GM19351 (cell line): ENCODE measurements at regions not wholly inside any gene's neighbourhood (a gene's known extent, or its start where the extent isn't known, plus 50 kb on each side); places are given as distances from the start of the nearest gene placed in this dataset.
"Not testable (repeated sequence)": the region's sequence is repeated elsewhere in the genome, so short reads cannot be mapped to it uniquely, and the experiment has no call there.

Experiments used
- ATAC-seq: cut with Tn5 transposase; IDR thresholded peaks from one replicate; pipeline ENCODE4 v1.9.1; 2021; ENCODE audit warnings: mild to moderate bottlenecking, moderate library complexity; ENCODE audit not compliant: unreplicated experiment

DNA sequence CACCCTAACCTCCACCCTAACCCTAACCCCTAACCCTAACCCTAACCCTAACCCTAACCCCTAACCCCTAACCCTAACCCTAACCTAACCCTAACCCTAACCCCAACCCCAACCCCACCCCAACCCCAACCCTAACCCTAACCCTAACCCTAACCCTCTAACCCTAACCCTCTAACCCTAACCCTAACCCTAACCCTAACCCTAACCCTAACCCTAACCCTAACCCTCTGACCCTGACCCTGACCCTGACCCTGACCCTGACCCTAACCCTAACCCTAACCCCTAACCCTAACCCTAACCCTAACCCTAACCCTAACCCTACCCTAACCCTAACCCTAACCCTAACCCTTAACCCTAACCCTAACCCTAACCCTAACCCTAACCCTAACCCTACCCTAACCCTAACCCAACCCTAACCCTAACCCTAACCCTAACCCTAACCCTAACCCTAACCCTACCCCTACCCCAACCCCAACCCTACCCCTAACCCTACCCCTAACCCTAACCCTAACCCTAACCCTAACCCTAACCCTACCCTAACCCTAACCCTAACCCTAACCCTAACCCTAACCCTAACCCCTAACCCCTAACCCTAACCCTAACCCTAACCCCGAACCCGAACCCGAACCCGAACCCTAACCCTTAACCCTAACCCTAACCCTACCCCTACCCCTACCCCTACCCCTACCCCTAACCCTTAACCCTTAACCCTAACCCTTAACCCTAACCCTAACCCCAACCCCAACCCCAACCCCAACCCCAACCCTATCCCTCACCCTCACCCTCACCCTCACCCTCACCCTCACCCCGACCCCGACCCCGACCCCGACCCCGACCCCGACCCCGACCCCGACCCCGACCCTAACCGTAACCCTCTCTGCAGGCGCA is 186.2 kb upstream of the CHL1 start:
- ATAC-seq = not testable (repeated sequence)

- no peak for ATAC-seq
Measured at GRCh38 chr3:11734-12133, 184.8 kb upstream of the CHL1 start.

- no peak for ATAC-seq
Measured at GRCh38 chr3:14652-15051, 181.9 kb upstream of the CHL1 start.

DNA sequence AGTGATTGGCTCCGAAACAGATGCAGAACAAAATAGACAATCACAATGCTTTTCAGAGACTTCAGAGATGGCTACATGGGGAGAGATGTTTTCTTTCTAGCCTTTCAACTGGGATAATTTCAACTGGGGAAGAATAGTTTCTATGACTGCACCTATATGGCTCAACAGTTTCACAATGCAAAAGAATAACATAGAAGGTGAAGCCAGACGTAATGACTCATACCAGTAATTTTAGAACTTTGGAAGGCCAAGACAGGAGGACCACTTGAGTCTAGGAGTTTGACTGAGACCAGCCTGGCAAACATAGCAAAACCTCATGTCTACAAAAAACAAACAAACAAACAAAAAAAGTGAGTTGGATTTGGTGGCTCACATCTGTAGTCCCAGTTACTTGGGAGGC is 180.2 kb upstream of the CHL1 start:
- no peak for ATAC-seq

DNA sequence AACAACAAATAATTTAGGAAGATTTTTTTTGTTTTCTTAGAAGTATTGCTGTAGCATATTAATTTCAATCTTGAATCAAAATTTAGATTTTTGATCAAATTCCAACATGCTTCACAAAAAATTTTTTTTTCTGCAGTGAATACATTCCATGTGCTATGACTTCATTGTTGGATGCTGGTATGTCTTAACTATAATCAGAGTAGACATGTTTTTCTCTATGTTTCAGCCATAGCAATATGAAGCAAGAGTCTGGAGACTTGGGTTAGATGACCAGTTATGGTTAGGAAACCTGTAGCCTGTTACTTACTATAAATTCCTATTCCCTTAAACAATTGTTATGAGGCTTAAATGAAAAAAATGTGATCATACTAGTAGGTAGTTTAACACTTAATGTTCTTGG is 176.1 kb upstream of the CHL1 start:
- ATAC-seq = no peak

DNA sequence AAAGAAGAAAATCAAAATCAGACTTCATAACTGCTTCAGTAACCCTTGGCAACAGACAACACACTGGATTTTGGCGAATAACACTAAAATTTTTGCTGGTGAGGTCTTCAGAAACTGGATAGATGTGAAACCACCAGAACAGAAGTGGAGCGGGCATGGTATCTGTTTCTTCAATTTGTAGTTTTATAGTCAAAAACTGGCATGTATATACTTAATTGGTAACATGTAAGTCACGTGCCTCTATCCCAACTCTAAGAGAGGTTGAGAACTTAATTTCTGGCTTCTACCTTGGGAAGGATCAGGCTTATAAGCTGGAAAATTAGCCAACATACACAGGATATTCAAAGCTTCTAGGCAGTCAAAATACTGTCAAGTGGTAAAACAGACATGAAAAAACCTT is 172.6 kb upstream of the CHL1 start:
- ATAC-seq = no peak

DNA sequence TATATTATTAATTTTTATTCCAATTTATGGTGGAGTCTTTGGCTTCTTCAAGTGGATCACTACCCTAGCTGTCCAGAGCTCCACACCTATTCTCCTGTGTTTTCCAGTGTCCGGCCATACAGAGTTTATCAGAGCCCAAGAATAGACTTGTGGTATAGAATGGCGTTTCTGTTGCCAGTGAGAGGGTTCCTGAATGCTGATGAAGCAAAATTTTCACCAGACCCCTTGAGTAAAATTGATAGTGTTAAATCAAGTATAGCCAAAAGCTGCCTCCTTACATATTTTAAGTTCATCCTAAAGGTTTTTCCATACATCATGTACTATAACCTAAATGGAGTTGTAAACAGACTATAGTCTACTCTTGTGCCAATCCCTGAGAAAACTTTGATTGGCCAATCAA is 171.5 kb upstream of the CHL1 start:
- ATAC-seq = no peak

DNA sequence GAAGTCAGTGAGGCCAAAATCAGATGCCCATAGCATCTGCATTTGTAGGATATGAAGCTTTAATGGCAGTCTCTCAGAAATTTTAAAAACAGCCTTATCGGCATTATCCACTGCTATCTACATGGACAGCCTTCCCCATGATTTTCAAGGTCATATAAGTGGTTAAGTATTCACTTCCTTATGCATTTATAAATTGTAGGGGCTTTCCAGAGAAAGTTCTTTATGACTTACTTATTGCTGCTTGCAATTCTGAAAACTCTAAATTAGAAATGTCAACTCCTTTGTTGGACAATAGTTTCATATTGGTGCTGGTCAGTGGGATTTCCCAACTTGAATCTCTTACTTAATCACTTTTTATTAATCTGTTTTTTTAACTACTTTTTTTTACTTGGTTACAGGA is 160.6 kb upstream of the CHL1 start:
- not testable (repeated sequence) for ATAC-seq

- not testable (repeated sequence) for ATAC-seq
Measured at GRCh38 chr3:42871-43744, 153.5 kb upstream of the CHL1 start.

DNA sequence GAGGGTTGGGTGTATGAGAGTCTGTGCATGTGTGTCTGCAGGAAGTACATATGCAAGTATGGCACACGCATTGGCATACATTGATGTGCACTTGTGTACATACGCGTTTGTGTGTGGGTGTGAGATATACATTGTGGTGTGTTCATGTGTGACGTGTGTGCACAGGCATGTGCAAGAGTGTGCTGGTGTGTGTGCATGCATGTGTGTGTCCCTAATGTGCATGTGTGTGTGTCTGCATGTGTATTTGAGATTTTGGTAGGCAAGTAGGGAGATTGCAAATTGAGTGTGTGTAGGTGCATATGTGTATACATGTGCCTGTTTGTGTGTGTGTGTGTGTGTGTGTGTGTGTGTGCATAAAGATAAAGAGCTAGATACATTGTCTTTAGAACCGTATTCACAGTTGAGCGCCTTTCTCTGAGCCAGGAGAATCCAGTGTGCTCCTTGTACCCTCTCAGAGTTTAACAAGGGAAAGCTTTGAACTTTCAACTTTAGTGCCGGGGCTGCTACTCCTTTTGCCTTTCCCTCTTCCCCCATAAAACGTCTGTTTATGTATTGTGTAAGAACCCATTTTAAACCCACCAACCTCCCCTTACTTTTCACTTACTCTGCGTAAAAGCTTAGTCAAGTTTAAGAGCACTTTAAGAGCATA is 152.4 kb upstream of the CHL1 start:
- no peak for ATAC-seq

DNA sequence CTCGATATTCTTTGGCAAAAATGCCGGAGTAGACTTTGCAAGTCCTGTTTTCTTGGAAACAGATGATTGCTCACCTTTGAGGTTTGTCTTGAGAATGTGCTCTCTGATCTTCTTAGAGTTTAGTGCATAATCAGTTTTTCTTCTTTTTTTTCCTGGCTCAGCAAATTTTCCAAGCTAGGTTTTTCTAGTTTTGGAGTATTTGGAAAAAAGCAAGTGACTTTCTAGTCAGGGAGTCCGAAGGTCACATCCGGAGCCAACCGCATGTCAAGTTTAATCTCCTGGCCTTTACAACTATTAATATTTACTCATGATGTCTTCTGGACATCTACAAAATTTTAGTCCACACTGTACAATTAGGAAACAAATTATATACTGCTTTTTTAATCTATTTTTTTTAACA is 151.6 kb upstream of the CHL1 start:
- ATAC-seq = not testable (repeated sequence)

GRCh38 chr3:46576-46975 is 150.0 kb upstream of the CHL1 start:
- no peak for ATAC-seq

DNA sequence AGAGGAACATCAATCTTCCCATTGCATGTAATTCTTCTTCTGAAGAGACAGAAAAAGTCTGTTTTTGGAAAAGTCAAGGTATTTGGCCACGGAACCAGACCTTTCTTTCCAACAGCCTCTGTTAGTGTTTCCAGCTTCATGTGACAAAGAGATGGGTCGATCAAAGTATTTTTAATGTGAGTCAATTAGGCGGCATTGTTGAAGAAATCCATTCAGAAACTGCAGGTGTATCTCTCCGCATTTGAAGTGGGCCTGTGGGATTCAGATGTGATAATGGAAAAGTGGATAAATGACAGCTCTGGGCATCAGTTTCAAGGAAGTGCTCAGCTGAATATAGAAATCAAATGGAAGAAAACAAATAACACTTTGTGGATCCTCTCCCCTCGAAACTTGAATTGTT is 143.1 kb upstream of the CHL1 start:
- not testable (repeated sequence) for ATAC-seq

DNA sequence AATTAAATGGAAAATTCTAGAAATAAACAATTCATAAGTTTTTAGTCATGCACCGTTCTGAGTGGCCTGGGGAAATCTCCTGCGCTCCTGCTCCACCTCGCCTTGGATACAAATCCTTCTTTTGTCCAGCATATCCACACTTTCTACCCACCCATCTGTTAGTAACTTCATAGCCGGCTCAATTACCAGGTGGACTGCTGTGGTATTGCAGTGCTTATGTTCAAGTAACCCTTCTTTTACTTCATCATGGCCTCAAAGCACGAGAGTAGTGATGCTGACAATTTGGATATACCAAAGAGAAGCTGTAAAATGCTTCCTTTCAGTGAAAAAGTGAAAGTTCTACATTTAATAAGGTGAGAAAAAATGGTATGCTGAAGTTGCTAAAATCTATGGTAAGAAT is 142.3 kb upstream of the CHL1 start:
- ATAC-seq = peak; percentile 75

DNA sequence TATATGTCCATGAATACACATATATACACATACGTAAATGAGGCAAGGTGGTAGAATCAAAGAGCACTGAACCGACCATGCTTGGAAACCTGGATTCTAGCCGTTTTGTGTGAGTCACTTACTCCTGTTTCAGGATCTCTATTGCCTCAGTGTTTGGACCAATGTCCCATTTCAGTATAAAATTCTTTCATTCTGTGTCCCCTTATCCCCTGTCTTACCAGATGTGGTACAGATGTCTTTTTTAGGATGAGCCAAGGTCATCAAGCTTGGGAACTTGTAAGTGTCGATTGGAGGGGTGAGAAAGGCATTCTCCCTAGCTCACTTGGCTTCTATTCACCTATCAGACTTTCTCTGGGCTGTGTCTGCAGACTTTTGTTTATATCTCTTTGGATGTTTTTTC is 139.9 kb upstream of the CHL1 start:
- ATAC-seq = no peak

DNA sequence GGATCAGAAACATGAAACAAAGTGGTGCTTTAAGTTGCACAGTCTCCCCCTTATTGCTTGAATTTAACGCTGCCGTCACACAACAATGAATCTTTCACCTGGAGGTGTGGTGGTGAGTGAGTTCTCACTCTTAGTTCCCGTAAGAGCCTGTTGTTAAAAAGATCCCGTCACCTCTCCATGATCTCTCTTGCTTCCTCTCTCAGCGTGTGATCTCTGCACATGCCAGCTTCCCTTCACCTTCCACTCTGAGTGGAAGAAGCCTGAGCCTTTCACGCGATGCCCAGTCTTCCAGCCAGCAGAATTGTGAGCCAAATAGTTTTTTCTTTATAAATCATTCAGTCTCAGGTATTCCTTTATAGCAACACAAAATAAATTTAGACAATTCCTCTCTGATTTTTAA is 136.7 kb upstream of the CHL1 start:
- ATAC-seq = no peak

DNA sequence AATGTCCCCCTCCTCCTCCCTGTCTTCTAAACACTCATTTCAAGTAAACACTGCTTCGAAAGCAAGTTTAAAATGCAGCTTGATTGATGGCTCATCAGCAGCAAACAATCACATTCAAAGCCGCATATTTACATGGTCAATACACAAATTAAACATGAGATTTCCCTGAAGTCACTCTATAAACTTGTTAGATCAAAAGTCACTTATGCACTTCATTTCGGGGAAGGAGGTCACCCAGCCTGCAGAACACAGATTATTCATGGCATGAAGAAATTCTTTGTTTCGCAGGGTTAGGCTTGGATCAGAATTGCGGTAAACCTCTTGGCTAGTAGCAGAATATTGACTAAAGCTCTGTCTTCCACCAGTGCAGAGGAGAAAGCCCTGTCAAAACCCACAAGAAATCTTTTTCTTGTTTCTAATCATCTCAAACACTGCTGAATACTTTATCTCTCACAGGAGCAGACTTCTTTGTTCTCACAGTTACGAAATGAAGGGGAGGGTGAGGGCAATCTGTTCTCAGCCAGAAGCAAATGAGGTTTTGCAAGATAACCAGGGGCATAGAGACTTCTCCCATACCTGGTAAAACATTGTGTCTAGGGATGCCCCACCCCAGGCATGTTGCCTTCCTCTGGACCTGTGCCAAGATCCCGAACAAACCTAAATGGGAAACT is 133.3 kb upstream of the CHL1 start:
- no peak for ATAC-seq

GRCh38 chr3:69690-70089 is 126.9 kb upstream of the CHL1 start:
- ATAC-seq = no peak

GRCh38 chr3:72776-73175 is 123.8 kb upstream of the CHL1 start:
- ATAC-seq = no peak

- no peak for ATAC-seq
Measured at GRCh38 chr3:73271-73670, 123.3 kb upstream of the CHL1 start.

- no peak for ATAC-seq
Measured at GRCh38 chr3:74676-75243, 121.8 kb upstream of the CHL1 start.
